HG03432 (cell line): ENCODE measurements at regions not wholly inside any gene's neighbourhood (a gene's known extent, or its start where the extent isn't known, plus 50 kb on each side); places are given as distances from the start of the nearest gene placed in this dataset.

Experiments
- ATAC-seq: cut with Tn5 transposase; IDR thresholded peaks from one replicate; pipeline ENCODE4 v1.9.1; 2021; ENCODE audit warnings: mild to moderate bottlenecking, moderate library complexity; ENCODE audit not compliant: unreplicated experiment

- no peak for ATAC-seq
Measured at GRCh38 chr1:87905651-87906050, 577.0 kb downstream of the LMO4 start.

- ATAC-seq: no peak
Measured at GRCh38 chr1:87906078-87906477, 577.4 kb downstream of the LMO4 start.

GRCh38 chr1:87913361-87913760 lies 584.7 kb downstream of the LMO4 start:
- no peak for ATAC-seq

- no peak for ATAC-seq
Measured at GRCh38 chr1:87914396-87914795, 585.7 kb downstream of the LMO4 start.

- ATAC-seq: no peak
Measured at GRCh38 chr1:87915771-87916170, 587.1 kb downstream of the LMO4 start.

- no peak for ATAC-seq
Measured at GRCh38 chr1:87916965-87917364, 588.3 kb downstream of the LMO4 start.

- ATAC-seq: no peak
Measured at GRCh38 chr1:87918398-87918797, 589.7 kb downstream of the LMO4 start.

GRCh38 chr1:87922885-87923284 lies 594.2 kb downstream of the LMO4 start:
- no peak for ATAC-seq

- no peak for ATAC-seq
Measured at GRCh38 chr1:87926131-87926830, 597.6 kb downstream of the LMO4 start.

GRCh38 chr1:87926921-87927320 lies 598.2 kb downstream of the LMO4 start:
- ATAC-seq: no peak

- ATAC-seq: no peak
Measured at GRCh38 chr1:87927391-87928280, 599.0 kb downstream of the LMO4 start.

- no peak for ATAC-seq
Measured at GRCh38 chr1:87928623-87929022, 599.9 kb downstream of the LMO4 start.

- no peak for ATAC-seq
Measured at GRCh38 chr1:87929906-87930305, 601.2 kb downstream of the LMO4 start.

- no peak for ATAC-seq
Measured at GRCh38 chr1:87930796-87931195, 602.1 kb downstream of the LMO4 start.

GRCh38 chr1:87933171-87933570 lies 604.5 kb downstream of the LMO4 start:
- no peak for ATAC-seq

- no peak for ATAC-seq
Measured at GRCh38 chr1:87935130-87935529, 606.5 kb downstream of the LMO4 start.

- ATAC-seq: no peak
Measured at GRCh38 chr1:87937831-87938395, 609.2 kb downstream of the LMO4 start.

- ATAC-seq: no peak
Measured at GRCh38 chr1:87938631-87939030, 610.0 kb downstream of the LMO4 start.

GRCh38 chr1:87939444-87939843 lies 610.8 kb downstream of the LMO4 start:
- no peak for ATAC-seq

GRCh38 chr1:87940421-87940820 lies 611.7 kb downstream of the LMO4 start:
- no peak for ATAC-seq

- no peak for ATAC-seq
Measured at GRCh38 chr1:87941337-87941946, 612.8 kb downstream of the LMO4 start.
